MM.1S (cell line): ENCODE measurements at regions not wholly inside any gene's neighbourhood (a gene's known extent, or its start where the extent isn't known, plus 50 kb on each side); places are given as distances from the start of the nearest gene placed in this dataset.

Source experiments
- CTCF ChIP-seq: fragments of 300-600 bp; sonication (generic); IDR thresholded peaks from 2 replicates; pipeline ENCODE4 v1.5.1; 2016; ENCODE audit warnings: antibody characterized with exemption, low read length, mixed read lengths
- EZH2 ChIP-seq: fragments of 300-600 bp; sonication (generic); optimal IDR thresholded peaks from 2 replicates; pipeline ENCODE3; 2017; ENCODE audit warnings: low read depth, mild to moderate bottlenecking, antibody characterized with exemption, low read length, mixed read lengths

GRCh38 chr3:43869491-43869890 is 178.8 kb downstream of the ABHD5 start:
- TF ChIP-seq CTCF (no peak), EZH2 (no peak)
